HUDEP-2 (cell line): ENCODE measurements at regions not wholly inside any gene's neighbourhood (a gene's known extent, or its start where the extent isn't known, plus 50 kb on each side); places are given as distances from the start of the nearest gene placed in this dataset.

ENCODE experiments used
- DNase-seq, 76 experiments: peaks; one replicate each; lab custom pipeline; 2025; ENCODE audit not compliant: unreplicated experiment in 76 of 76; lab: John Stamatoyannopoulos, UW

DNA sequence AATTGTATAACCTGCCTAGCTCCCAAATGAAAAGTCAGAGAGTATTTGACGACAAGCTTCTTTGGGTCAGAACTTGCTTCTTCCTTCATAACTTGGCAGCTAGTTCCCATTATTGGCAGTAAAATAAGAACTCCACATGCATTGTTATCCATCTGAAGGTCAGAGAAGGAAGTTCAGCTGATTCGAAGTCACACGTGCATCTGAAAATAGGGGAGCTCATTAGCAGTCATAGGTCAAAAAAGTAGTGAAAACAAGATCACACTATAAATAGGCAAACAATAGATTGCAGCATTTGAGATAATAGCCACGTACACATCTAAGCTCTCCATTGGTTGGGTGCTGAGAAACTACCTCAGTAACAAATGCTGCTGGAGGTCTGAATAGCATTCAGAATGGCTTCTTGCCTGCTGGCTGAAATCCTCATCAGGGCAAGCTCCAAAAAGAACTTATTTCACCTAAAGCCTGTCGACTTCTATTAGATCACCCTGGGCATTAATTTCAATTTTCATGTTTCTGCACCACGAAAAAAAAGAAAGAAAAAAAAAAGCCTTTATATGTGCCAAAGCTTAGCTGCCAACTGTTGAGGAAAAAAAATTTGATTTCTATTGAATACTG, 1492.9 kb upstream of the CELF4 start:
- DNase-seq = no peak

DNA sequence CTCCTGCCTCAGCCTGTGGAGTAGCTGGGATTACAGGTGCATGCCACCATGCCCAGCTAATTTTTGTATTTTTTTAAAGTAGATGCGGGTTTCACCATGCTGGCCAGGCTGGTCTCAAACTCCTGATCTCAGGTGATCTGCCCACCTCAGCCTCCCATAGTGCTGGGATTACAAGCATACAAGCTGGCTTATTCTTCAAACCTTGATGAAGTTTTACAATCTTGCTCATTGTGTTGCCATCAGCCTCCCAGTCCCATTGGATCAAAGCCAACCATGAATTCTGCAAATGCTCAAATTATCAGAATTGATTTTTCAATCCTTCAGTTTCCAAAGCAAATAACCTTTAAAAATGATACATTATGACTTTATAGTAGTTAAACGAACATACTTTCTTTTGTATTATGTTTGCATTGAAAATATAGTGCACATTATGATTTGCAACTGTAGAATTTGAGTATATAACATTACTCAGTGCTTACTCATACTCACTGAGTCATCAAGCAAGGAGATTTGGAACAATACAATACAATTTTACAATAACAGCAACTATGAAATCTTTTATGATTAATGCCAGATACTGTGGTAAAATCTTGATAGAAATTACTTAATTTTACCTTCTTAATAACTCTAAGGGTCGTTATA, 1491.9 kb upstream of the CELF4 start:
- DNase-seq = no peak

DNA sequence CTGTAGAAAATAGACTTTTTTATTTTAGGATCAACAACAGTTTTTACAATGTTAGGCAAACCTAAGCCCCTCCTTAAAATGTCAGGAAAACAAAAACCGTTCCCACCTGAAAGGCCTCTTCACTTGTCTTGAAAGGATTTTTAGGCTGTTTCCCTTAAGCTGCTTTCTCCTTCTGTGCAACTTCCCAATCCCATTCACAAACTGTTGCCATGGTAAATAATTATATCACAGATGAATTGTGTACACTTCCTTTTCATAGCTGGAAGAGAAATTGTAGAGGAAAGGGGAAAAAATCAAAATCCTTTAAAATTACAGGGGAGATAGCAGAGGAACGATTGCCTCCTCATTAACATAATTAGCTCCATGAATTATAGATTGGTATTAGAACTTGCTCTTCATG, 1488.0 kb upstream of the CELF4 start:
- no peak for DNase-seq

DNA sequence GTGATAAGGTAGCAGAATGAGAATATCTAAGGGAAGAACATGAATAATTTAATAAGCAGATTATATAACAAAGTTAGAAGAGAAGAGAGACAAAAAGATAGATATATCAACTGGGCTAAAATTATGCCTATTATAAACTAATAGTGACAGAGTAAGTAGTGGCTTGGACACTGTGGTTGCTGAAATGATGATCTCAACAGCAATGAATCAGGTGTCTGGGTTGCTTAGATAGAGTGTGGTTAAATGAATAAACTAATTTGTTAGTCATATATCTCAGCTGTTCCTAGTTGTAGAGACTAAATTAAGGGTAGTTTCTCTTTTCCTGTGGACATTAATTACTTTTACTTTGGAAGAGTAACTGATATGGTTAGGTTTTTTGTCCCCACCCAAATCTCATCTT, 1485.4 kb upstream of the CELF4 start:
- DNase-seq = no peak

DNA sequence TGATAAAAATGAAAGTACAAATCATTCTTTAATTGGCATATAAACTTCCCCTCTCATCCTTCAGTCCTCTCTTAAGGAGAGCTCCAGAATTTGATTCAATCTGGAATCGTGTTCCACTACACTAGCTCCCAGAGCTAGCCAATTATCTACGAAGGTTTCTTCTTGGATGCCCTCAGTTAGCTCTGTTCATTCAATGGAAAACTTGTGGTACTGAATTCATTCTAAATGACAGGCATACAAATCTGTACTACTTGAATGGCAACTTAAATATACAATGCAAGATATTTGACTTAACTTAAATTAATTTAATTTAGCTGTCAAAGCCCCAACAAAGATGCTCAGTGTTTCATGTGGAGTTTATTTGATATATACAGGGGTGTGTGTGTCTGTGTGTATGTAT, 1474.2 kb upstream of the CELF4 start:
- DNase-seq = no peak

DNA sequence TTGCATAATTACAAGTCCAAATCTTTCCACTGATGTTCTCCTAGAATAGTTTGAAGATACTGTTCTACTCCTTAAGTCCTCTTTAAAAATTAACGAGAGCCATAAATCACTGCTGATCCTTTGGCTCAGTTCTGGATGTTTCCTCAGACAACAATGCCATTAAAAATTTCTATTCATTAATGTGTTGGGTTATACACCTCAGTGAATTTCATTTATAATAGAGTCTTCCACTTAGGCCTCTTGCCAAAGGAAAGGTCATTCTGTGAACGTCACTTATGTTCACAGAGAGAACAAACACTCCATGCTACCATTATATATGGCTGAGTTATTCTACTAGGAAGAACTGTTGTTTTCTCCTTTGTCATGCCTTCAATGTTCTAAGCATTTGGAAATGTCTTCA, 1472.3 kb upstream of the CELF4 start:
- DNase-seq = no peak

DNA sequence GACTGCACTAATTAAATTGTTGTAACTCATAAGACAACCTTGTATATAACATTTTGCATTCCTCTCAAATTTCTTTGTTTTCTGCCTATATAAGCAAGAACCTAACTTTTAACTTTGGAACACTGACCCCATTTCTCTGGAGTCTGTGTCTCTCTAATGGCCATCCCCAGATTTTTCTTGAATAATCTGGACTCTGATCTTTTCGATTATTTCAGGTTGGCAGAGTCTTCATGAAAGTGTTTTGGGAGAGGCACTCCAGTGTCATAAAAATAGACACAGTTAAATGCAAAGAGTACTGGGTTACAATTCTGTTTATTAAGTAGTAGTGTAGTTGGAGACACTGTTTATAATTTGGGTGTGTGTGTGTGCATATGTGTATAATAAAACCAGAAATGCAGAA, 1467.7 kb upstream of the CELF4 start:
- DNase-seq = no peak

DNA sequence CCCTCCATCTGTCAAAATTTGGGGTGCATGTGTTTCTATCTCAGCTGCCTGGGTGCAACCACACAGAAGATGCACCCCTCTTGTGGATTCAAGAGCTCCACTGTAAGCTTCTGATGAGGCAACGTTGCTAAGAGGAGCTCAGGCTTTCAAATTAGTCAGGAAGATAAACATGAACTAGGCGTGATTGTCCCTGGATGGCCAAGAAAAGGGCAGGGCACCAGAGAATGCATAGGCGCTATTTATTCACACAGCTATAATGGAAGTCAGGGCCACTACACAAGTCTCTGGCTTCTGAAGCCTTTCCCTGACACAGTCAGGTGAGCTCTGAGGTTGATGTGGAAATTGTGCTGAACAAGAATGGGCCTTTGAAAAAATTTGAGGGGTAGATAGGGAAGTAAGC, 1466.0 kb upstream of the CELF4 start:
- DNase-seq = no peak

DNA sequence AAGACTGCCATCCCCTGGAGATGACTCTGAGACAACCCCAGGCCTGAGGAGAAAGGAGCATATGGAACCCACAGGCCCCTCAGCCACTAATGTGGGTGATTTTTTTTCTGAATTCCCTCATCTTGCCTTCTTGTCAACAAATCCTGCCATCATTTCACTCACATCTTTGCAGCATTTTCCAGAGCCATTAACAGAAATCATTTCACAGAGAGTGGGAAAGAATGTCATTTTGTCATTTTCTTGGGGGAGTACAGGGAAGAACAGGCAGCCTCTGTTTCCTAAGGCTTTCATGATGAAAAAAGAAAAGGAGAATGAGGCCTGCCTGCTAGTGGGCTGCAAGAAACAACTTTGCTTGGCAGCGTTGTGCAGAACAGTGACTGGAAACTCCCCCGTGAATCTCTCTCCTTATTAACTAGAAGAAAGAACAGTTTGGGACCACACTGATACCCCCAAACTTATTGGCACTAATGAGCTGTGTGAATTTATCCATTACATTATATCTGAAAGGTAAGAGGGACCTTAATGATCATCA, 1464.6 kb upstream of the CELF4 start:
- no peak for DNase-seq

DNA sequence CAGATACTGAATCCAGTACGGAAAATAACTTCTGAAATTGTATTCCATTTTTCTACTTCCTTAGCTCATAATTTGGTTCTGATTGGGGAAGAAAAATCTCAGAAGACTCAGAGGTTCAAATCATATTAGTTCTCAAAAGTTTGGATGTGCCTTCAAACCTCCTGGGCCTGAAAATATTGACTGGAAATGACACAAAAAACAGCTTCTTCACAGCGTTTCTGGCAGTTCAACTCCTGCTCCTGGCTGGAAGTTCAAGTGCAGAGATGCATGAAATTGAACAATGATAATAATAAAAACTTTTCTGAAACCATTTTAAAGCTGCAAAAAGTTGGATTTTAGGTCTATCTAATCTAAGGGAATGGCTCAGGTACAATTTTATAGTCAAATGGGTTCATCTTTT, 1459.9 kb upstream of the CELF4 start:
- no peak for DNase-seq

DNA sequence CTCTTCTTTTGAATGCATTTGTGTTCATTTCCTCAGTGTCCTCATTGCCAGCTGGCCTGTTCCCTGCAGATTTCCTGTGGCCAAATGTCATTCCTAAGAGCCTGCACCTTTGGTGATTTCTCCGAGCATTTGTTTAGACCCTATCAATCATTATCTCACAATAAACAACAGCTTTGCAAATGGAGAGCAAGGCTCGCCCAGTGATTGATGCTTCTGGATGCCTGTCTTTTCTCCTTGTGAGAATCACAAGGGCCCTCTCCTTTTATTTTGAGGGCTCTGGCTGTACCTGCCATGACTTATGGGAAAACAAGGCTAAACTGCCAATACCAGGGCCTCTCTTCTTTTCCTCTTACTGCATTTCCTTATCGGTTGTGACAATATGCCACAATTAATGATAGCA, 1454.4 kb upstream of the CELF4 start:
- no peak for DNase-seq

DNA sequence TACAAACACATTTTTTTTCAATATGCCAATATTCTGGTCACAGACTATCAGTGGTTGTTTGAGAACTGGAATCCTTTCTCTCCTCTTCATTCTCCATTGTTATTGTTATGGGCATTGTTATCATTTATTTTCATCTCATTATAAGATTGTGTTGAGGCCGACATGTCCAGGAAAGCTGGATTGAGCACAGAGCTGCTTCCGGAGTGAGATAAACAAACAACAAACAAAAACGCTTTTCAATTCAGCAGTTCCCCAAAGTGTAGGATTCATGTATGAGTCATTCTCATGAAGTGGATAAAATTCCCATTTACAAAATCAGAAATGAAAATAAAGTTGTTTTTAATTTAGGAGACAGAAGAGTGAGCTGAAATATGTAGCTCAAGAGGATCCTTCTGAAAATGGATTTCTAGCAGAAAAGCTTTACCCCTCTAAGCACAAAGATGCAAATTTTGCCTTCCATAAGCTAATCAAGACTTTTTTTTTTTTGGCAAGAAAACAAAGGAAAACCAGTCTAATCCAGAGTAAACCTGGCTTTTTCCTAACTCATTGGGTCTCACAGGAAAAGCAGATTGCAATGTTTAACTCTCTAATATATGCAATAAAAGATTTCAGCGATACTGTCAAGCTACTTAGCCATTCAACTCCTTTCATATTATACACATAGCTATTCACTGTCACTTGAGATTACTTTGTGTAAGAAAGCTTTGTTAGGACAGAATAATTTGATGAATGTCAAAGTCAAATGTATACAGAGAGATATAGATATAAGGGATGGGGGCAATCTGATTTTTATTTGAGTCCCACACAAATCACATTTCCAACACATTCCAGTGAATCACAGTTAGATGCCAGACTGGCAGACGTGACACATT, 1441.7 kb upstream of the CELF4 start:
- DNase-seq = no peak

DNA sequence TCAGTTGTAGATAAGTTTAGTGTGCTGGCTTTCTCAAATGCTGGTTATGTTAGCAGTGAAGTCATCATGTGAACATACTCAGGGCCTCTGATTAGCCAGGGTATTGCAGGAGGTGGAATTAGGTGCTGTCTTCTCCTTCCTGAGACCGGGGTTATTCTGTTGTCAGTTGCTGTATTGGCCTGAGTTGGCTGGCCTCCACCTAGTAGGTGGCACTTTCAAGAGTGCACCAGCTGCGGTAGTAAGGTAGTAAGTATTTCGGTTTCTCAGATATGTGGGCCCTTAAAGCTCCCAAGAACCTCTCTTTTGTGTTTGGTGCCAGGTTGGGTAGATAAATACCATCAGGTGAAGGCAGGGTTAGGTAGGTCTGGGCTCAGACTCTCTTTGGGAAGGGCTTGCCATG, 1430.5 kb upstream of the CELF4 start:
- DNase-seq = no peak

DNA sequence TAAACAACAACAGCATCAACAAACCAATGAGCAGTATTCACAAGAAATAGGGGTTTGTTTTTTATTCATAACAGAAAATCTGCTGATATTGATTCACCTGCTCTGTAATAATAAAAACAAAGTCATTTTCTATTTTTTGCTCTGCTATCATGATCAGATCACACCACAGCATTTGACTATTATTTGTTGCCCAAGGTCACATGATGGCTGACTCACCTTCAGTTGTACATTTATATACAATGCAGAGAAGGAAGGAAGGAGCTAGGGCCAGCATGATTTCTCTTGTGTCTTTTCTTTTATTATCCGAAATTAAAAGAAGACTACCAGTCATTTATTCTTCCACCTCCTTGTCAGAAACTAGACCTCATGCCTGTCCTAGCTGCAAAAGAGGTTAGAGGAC, 1427.7 kb upstream of the CELF4 start:
- DNase-seq = no peak

DNA sequence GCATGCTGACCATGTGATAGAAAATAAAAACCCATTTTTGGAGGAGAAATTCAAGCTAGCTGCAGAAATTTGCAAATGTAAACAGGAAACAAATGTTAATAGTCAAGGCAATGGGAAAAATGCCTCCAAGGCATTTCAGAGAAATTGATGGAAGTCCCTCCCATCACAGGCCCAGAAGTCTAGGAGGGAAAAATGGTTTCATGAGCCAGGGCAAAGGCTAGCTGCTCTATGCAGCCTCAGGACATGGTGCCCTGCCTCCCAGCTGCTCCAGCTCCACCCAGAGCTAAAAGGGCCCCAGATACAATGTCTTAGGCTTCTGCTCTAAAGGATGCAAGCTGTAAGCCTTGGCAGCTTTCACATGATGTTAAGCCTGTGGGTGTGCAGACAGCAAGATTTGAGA, 1419.4 kb upstream of the CELF4 start:
- no peak for DNase-seq

DNA sequence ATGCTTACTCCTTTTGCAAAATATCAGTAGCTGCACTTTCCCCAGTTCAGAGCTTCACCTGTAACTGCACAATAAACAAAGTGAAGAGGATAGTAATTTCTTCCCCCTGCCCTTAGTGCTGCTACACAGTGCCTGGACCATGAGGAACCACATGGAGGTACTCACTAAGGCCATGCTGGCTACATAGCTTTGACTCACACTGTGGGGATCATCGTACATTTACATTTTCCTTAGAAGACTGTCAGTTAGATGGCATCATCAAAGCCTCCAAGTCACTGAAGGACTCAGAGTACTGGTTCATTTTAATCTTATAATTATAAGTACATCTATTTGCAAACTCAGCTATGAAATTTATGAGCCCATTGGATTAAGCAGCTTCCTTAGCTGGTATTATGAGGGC, 1416.5 kb upstream of the CELF4 start:
- no peak for DNase-seq

DNA sequence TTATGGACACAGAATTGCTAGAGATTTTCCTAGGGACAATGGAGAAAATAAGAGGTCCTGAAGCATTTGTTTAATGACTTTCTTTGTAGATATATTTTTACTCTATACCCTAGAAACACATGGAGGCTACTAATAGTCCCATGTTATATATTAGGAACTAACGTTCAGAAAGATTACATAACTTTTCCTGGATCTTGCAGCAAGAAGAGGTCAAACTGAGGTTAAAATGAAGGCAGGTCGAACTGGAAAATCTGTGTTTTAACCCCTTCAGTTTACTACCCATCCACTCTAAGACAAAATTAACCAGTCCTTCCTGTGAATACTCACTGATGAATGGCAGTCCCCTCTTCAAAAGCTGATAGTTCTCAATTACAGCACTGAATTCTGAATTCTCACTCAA, 1415.8 kb upstream of the CELF4 start:
- no peak for DNase-seq

DNA sequence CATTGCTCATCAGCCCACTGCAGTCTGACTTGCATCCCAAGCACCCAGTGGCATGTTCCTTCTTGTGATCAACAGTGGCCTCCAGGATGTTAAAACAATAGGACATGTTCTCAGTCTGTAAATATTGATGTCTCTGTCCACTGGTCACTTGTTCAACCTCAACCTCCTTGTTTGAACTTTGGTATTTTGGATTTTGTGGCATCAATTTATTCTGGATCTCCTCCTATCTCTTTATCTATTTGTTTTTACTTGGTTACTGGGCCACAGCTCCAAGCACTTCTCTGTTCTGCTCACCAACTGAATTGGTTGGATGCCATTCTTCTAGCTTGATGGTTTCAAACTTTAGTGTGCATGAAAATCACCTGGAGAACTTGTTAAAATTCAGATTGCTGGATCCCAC, 1414.8 kb upstream of the CELF4 start:
- no peak for DNase-seq

DNA sequence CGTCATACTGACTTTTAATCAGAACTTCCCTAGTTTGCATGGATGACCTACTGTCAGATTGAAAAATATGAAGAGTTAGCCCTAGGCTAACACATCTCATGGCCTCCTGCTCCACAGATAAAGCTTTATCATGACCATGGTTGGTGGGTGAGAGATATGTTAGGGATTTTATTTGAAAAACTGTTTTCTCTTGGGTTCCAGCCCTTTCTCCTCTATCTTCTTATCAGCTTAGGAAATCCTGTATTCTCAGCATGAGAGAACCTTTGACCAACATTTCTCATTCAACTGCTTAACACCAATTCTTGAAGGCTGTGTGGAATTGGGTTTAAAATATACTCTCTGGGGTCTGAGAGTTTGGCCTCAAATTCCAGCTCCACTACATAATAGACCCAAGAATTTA, 1407.0 kb upstream of the CELF4 start:
- DNase-seq = no peak

DNA sequence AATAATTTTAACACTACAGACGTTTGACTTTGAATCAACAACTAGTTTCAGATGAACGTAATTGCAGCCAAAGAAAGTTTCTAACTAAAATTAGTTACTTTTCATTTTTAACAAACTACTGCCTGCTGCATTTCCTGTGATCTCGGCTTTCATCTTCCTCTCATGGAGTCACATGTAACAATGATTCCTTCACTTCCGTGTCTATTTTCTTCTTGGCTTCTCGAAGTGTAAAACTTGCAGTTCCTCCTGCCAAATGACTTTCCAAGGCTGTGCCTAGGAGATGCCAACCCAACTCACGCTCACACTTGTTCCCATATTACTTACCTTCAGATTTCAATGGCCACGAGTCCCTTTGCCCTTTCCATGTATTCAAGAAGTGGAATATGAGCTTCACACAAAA, 1406.3 kb upstream of the CELF4 start:
- DNase-seq = no peak

DNA sequence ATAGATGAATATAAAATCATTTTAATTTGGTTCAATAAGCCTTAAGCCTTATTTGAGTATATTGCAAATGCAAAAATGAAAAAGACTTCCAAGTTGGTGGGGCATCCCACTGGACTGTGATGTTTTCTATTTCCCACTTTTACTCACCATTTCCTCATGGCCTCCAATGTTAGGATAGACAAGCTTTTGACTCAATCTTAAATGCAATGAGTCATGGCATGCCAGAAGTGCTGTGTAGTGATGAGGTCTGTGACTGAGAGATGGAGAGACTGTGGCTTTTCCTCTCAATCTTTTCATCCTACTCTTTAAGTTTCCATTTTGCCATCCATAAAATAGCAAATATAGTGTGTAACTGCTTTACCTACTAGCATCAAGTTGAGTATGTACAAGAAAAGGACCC, 1401.2 kb upstream of the CELF4 start:
- no peak for DNase-seq
